BJ (cell line): ENCODE measurements at regions not wholly inside any gene's neighbourhood (a gene's known extent, or its start where the extent isn't known, plus 50 kb on each side); places are given as distances from the start of the nearest gene placed in this dataset.

Experiments
- CTCF ChIA-PET: fragments of 350-600 bp; formaldehyde crosslinking; extraction: SDS; loops from one replicate; lab custom pipeline; 2021; ENCODE audit warnings: antibody characterized with exemption, inconsistent platforms; lab: Yijun Ruan, JAX
- POLR2A ChIA-PET: fragments of 300-600 bp; sonication (Branson Sonifier 250); formaldehyde crosslinking; extraction: SDS; loops from one replicate; lab custom pipeline; 2021; ENCODE audit warnings: antibody characterized with exemption; lab: Charles Lee
- DNase-seq: peaks from one replicate; pipeline ENCODE4 v3.0.0-alpha.2; 2011; ENCODE audit warnings: low read depth
- H3K27me3 ChIP-seq: 2 replicates; pipeline ENCODE4 v1.6.0; 2011; ENCODE audit warnings: low read length; ENCODE audit not compliant: control insufficient read depth, insufficient read depth
- H3K36me3 ChIP-seq: 2 replicates; pipeline ENCODE4 v1.5.1; 2011; ENCODE audit warnings: low read length; ENCODE audit not compliant: control insufficient read depth, insufficient read depth
- H3K4me3 ChIP-seq: 2 replicates; pipeline ENCODE4 v1.5.1; 2011; ENCODE audit warnings: low read depth, mild to moderate bottlenecking, control low read depth, low read length
- CTCF ChIP-seq: IDR thresholded peaks from 2 replicates; pipeline ENCODE4 v1.5.1; 2011; ENCODE audit warnings: low read depth, mild to moderate bottlenecking, control low read depth, inconsistent platforms, low read length, moderate library complexity; ENCODE audit not compliant: insufficient read depth

- H3K4me3 ChIP-seq = no peak overlapping the region
- no peaks in the 10 kb centered on the region for H3K36me3 ChIP-seq
- H3K27me3 ChIP-seq = no peaks in the 10 kb centered on the region
- CTCF ChIA-PET = interaction anchor here (1.3 kb wide), 1 partner anchor 20 kb away, joined by 5 read pairs; no protein-coding TSS in a partner anchor
- DNase-seq = no peak
- TF ChIP-seq CTCF = no peak
- POLR2A ChIA-PET = no interaction called here
Observed at GRCh38 chr14:65804439-65805112, 392.0 kb downstream of the FUT8 start.

- H3K27me3 ChIP-seq = no peaks in the 10 kb centered on the region
- H3K36me3 ChIP-seq = no peaks in the 10 kb centered on the region
- TF ChIP-seq CTCF = no peak
- POLR2A ChIA-PET = no interaction called here
- CTCF ChIA-PET = interaction anchor here (1.3 kb wide), 1 partner anchor 20 kb away, joined by 5 read pairs; no protein-coding TSS in a partner anchor
- H3K4me3 ChIP-seq = no peak overlapping the region
- no peak for DNase-seq
Observed at GRCh38 chr14:65805113-65805473, 392.6 kb downstream of the FUT8 start.

GRCh38 chr14:65808390-65808789 lies 395.9 kb downstream of the FUT8 start:
- Histone ChIP-seq H3K36me3 (no peaks in the 10 kb centered on the region), H3K4me3 (no peak overlapping the region), H3K27me3 (no peaks in the 10 kb centered on the region)
- no peak for DNase-seq
- POLR2A ChIA-PET = no interaction called here
- CTCF ChIA-PET = interaction anchor here (1.2 to 2.1 kb wide), 2 partner anchors 16 kb away, joined by 4 to 6 read pairs; no protein-coding TSS in a partner anchor
- no peak for TF ChIP-seq CTCF

- ChIA-PET CTCF (interaction anchor here (0.9 to 2.1 kb wide), 2 partner anchors 13 to 14 kb away, joined by 3 to 6 read pairs; no protein-coding TSS in a partner anchor), POLR2A (no interaction called here)
- Histone ChIP-seq H3K36me3 (no peaks in the 10 kb centered on the region), H3K4me3 (no peak overlapping the region), H3K27me3 (no peaks in the 10 kb centered on the region)
- DNase-seq = no peak
- TF ChIP-seq CTCF = no peak
Observed at GRCh38 chr14:65810322-65810721, 397.8 kb downstream of the FUT8 start.

- CTCF ChIA-PET = interaction anchor here (3.6 kb wide), 1 partner anchor 11 kb away, joined by 14 read pairs; no protein-coding TSS in a partner anchor
- TF ChIP-seq CTCF = no peak
- Histone ChIP-seq H3K36me3 (no peaks in the 10 kb centered on the region), H3K4me3 (no peak overlapping the region), H3K27me3 (no peaks in the 10 kb centered on the region)
- POLR2A ChIA-PET = no interaction called here
- DNase-seq = no peak
Observed at GRCh38 chr14:65813760-65814384, 401.3 kb downstream of the FUT8 start.
